OCI-LY7 (cell line): ENCODE measurements at regions not wholly inside any gene's neighbourhood (a gene's known extent, or its start where the extent isn't known, plus 50 kb on each side); places are given as distances from the start of the nearest gene placed in this dataset.

Experiments
- BruUV-seq: library from RNA; stranded (reverse); fragments of 400-500 nt; replicated peaks from 2 replicates; lab custom pipeline; 2021; lab: Mats Ljungman, UMichigan
- CTCF ChIA-PET: fragments of 300-600 bp; sonication (Branson Sonifier 250); formaldehyde crosslinking; loops from one replicate; lab custom pipeline; 2022; ENCODE audit warnings: antibody characterized with exemption; ENCODE audit not compliant: unreplicated experiment; lab: Charles Lee
- POLR2A ChIA-PET: fragments of 300-600 bp; sonication (Branson Sonifier 250); formaldehyde crosslinking; loops from one replicate; lab custom pipeline; 2022; ENCODE audit warnings: antibody characterized with exemption; lab: Charles Lee
- DNase-seq: peaks from one replicate; pipeline ENCODE4 v3.0.0-alpha.2; 2015; ENCODE audit warnings: low spot score
- H2AFZ ChIP-seq: fragments of 200-600 bp; sonication (generic), shearing (Covaris generic); 2 replicates; pipeline ENCODE4 v1.6.1; 2014; ENCODE audit warnings: mild to moderate bottlenecking, antibody characterized with exemption, low read length, moderate library complexity
- H3K27ac ChIP-seq: fragments of 200-600 bp; sonication (generic); 2 replicates; pipeline ENCODE4 v1.5.1; 2014; ENCODE audit warnings: mixed run types, low read depth, mild to moderate bottlenecking, moderate library complexity, low read length, inconsistent platforms; ENCODE audit not compliant: poor library complexity, severe bottlenecking
- H3K36me3 ChIP-seq: fragments of 200-600 bp; sonication (generic); 2 replicates; pipeline ENCODE4 v1.6.1; 2014; ENCODE audit warnings: mild to moderate bottlenecking, antibody characterized with exemption, low read length, moderate library complexity, mixed read lengths; ENCODE audit not compliant: insufficient read depth
- H3K4me1 ChIP-seq: fragments of 200-600 bp; sonication (generic); 2 replicates; pipeline ENCODE4 v1.5.1; 2014; ENCODE audit warnings: mild to moderate bottlenecking, low read length; ENCODE audit not compliant: insufficient read depth, poor library complexity, severe bottlenecking
- H3K4me2 ChIP-seq: fragments of 200-600 bp; sonication (generic); 2 replicates; pipeline ENCODE4 v1.6.1; 2014; ENCODE audit warnings: mild to moderate bottlenecking, low read length
- H3K4me3 ChIP-seq: fragments of 200-600 bp; sonication (generic); 2 replicates; pipeline ENCODE4 v1.5.1; 2014; ENCODE audit warnings: mild to moderate bottlenecking, low read depth, low read length; ENCODE audit not compliant: poor library complexity, severe bottlenecking
- H3K79me2 ChIP-seq: fragments of 200-600 bp; sonication (generic); 2 replicates; pipeline ENCODE4 v1.6.1; 2016; ENCODE audit warnings: low read depth, mild to moderate bottlenecking, low read length, moderate library complexity, mixed read lengths; ENCODE audit not compliant: insufficient read depth
- H3K9me2 ChIP-seq: fragments of 200-600 bp; sonication (generic); 2 replicates; pipeline ENCODE4 v1.6.1; 2016; ENCODE audit warnings: mild to moderate bottlenecking, low read length, mixed read lengths; ENCODE audit not compliant: insufficient read depth
- H3K9me3 ChIP-seq: fragments of 200-600 bp; sonication (generic); 2 replicates; pipeline ENCODE4 v1.6.1; 2014; ENCODE audit warnings: mild to moderate bottlenecking, mixed run types, low read length, mixed read lengths
- H4K20me1 ChIP-seq: fragments of 200-600 bp; sonication (generic); 2 replicates; pipeline ENCODE4 v1.6.1; 2014; ENCODE audit warnings: mild to moderate bottlenecking, antibody characterized with exemption, low read length, moderate library complexity, mixed read lengths; ENCODE audit not compliant: insufficient read depth
- EZH2phosphoT487 ChIP-seq: fragments of 200-600 bp; sonication (generic); IDR thresholded peaks from 2 replicates; pipeline ENCODE4 v1.6.1; 2018; ENCODE audit warnings: low read depth, borderline replicate concordance, mild to moderate bottlenecking, mixed run types, antibody characterized with exemption, low read length, moderate library complexity, mixed read lengths
- intact Hi-C: fragments of 100-400 bp; cut with micrococcal nuclease; formaldehyde crosslinking; loops from one replicate; pipeline ENCODE4 v1.10.0; 2022; ENCODE audit not compliant: unreplicated experiment
- TF ChIP-seq, protein P1 (sequence below): fragments of 200-600 bp; sonication (generic); conservative IDR thresholded peaks from 2 replicates; pipeline ENCODE4 v1.5.1; 2014; ENCODE audit warnings: mild to moderate bottlenecking, antibody characterized with exemption, low read length, moderate library complexity, mixed read lengths

GRCh38 chr1:3956527-3957170 is 56.6 kb upstream of the C1orf174 start:
- no TSS peak for BruUV-seq
- ChIA-PET POLR2A (no interaction called here), CTCF (no interaction called here)

DNA sequence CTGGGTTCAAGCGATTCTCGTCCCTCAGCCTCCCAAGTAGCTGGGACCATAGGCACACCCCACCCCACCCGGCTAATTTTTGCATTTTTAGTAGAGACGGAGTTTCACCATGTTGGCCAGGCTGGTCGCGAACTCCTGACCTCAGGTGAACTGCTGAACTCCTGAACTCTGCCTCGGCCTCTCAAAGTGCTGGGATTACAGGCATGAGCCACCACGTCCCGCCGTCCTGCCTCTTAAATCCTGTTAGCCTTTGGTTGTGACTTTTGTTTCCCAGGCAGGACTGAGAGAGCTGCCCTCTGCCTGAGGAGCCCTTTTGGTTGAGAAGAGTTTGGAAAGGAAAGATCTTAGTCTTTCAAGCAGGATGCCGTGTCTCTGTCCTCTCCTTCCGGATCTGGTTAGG is 59.3 kb upstream of the C1orf174 start:
- POLR2A ChIA-PET, result no interaction called here
- H2AFZ ChIP-seq, result no peak overlapping the region
- DNase-seq, result no peak
- CTCF ChIA-PET, result no interaction called here
- H3K4me2 ChIP-seq, result no peak overlapping the region
- BruUV-seq, result no TSS peak
- no peak overlapping the region for H3K27ac ChIP-seq
- no peaks in the 10 kb centered on the region for H4K20me1 ChIP-seq
- TF ChIP-seq, protein P1, sequence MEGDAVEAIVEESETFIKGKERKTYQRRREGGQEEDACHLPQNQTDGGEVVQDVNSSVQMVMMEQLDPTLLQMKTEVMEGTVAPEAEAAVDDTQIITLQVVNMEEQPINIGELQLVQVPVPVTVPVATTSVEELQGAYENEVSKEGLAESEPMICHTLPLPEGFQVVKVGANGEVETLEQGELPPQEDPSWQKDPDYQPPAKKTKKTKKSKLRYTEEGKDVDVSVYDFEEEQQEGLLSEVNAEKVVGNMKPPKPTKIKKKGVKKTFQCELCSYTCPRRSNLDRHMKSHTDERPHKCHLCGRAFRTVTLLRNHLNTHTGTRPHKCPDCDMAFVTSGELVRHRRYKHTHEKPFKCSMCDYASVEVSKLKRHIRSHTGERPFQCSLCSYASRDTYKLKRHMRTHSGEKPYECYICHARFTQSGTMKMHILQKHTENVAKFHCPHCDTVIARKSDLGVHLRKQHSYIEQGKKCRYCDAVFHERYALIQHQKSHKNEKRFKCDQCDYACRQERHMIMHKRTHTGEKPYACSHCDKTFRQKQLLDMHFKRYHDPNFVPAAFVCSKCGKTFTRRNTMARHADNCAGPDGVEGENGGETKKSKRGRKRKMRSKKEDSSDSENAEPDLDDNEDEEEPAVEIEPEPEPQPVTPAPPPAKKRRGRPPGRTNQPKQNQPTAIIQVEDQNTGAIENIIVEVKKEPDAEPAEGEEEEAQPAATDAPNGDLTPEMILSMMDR, result no peak
- no peak for TF ChIP-seq EZH2phosphoT487
- H3K4me3 ChIP-seq, result no peak overlapping the region
- H3K36me3 ChIP-seq, result no peaks in the 10 kb centered on the region
- no peaks in the 10 kb centered on the region for H3K9me3 ChIP-seq
- H3K9me2 ChIP-seq, result no peaks in the 10 kb centered on the region
- H3K4me1 ChIP-seq, result no peaks in the 10 kb centered on the region
- H3K79me2 ChIP-seq, result no peaks in the 10 kb centered on the region
- intact Hi-C loops, result no loop called here

More at GRCh38 chr1:3956527-3957170, 56.6 kb upstream of the C1orf174 start:
- no peak overlapping the region for H3K27ac ChIP-seq
- no peaks in the 10 kb centered on the region for H3K9me2 ChIP-seq
- DNase-seq, result no peak
- no peak overlapping the region for H3K4me2 ChIP-seq
- H3K4me3 ChIP-seq, result no peak overlapping the region
- H3K4me1 ChIP-seq, result no peaks in the 10 kb centered on the region
- H2AFZ ChIP-seq, result no peak overlapping the region
- TF ChIP-seq, protein P1, result no peak
- no peak for TF ChIP-seq EZH2phosphoT487
- H3K36me3 ChIP-seq, result no peaks in the 10 kb centered on the region
- intact Hi-C loops, result no loop called here
- no peaks in the 10 kb centered on the region for H3K79me2 ChIP-seq
- H4K20me1 ChIP-seq, result no peaks in the 10 kb centered on the region
- H3K9me3 ChIP-seq, result no peaks in the 10 kb centered on the region

GRCh38 chr1:3963554-3963953 is 63.5 kb upstream of the C1orf174 start:
- Histone ChIP-seq H2AFZ (no peak overlapping the region), H4K20me1 (no peaks in the 10 kb centered on the region), H3K79me2 (no peaks in the 10 kb centered on the region), H3K36me3 (no peaks in the 10 kb centered on the region), H3K4me3 (no peak overlapping the region), H3K4me1 (no peaks in the 10 kb centered on the region), H3K9me3 (no peaks in the 10 kb centered on the region), H3K9me2 (no peaks in the 10 kb centered on the region), H3K4me2 (no peak overlapping the region), H3K27ac (no peak overlapping the region)
- intact Hi-C loops, result no loop called here
- no peak for DNase-seq
- CTCF ChIA-PET, result interaction anchor here (0.5 kb wide), 1 partner anchor 346 kb away, joined by 4 read pairs; no protein-coding TSS in a partner anchor
- POLR2A ChIA-PET, result no interaction called here
- no TSS peak for BruUV-seq
- TF ChIP-seq, protein P1, result no peak
- no peak for TF ChIP-seq EZH2phosphoT487
